Ishikawa (cell line): ENCODE measurements at regions not wholly inside any gene's neighbourhood (a gene's known extent, or its start where the extent isn't known, plus 50 kb on each side); places are given as distances from the start of the nearest gene placed in this dataset.

Experiments
- CEBPB ChIP-seq: IDR thresholded peaks from 2 replicates; pipeline ENCODE4 v1.6.1; 2012
- CREB1 ChIP-seq: IDR thresholded peaks from 2 replicates; pipeline ENCODE4 v1.6.1; 2012; ENCODE audit warnings: low read depth
- EGR1 ChIP-seq: IDR thresholded peaks from 2 replicates; pipeline ENCODE4 v1.6.1; 2012
- EP300 ChIP-seq: IDR thresholded peaks from 2 replicates; pipeline ENCODE4 v1.6.1; 2012; ENCODE audit warnings: borderline replicate concordance
- FOXM1 ChIP-seq: IDR thresholded peaks from 2 replicates; pipeline ENCODE4 v1.6.1; 2012; ENCODE audit warnings: low read depth, borderline replicate concordance
- MAX ChIP-seq: IDR thresholded peaks from 2 replicates; pipeline ENCODE4 v1.6.1; 2012
- NFIC ChIP-seq: IDR thresholded peaks from 2 replicates; pipeline ENCODE4 v1.6.1; 2012
- RAD21 ChIP-seq: IDR thresholded peaks from 2 replicates; pipeline ENCODE4 v1.6.1; 2012; ENCODE audit warnings: low read depth
- TAF1 ChIP-seq: IDR thresholded peaks from 2 replicates; pipeline ENCODE4 v1.6.1; 2012; ENCODE audit warnings: low read depth, mild to moderate bottlenecking
- TCF12 ChIP-seq: IDR thresholded peaks from 2 replicates; pipeline ENCODE4 v1.6.1; 2012; ENCODE audit warnings: low read depth
- TEAD4 ChIP-seq: IDR thresholded peaks from 2 replicates; pipeline ENCODE4 v1.6.1; 2012
- YY1 ChIP-seq: IDR thresholded peaks from 2 replicates; pipeline ENCODE4 v1.6.1; 2012; ENCODE audit warnings: low read depth
- ZBTB7A ChIP-seq: IDR thresholded peaks from 2 replicates; pipeline ENCODE4 v1.6.1; 2012; ENCODE audit warnings: low read depth
- TF ChIP-seq, protein P1 (sequence below): IDR thresholded peaks from 2 replicates; pipeline ENCODE4 v1.6.1; 2012
- TF ChIP-seq, protein P2 (sequence below): IDR thresholded peaks from 2 replicates; pipeline ENCODE4 v1.6.1; 2012; ENCODE audit warnings: low read depth, mild to moderate bottlenecking

DNA sequence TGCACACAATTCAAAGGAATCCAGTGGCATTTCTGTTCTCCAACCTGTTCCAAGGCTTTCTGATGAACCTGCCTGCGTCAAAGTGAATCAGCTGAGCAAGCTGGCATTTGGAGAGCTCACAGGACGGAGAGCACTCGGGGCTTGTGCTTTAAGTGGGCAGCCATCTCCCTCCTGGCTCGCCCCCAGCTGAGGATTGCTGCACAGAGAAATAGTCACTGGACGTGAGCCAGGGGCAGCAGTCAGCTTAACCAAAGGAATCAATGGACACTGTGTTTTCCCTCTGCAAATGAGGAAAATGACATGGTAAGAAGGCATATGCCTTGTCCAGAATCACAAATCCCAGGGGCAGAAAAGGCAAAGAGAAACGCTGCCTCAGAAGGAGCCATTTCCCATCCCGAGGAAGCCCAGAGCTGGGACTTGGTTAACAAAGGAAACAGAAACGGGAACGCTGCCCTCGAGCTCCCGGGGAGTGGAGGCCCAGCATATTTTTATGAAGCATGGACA, 299.4 kb downstream of the ZSWIM6 start:
- no peak for TF ChIP-seq TEAD4
- no peak for TF ChIP-seq CEBPB
- no peak for TF ChIP-seq MAX

- TF ChIP-seq, protein P1, sequence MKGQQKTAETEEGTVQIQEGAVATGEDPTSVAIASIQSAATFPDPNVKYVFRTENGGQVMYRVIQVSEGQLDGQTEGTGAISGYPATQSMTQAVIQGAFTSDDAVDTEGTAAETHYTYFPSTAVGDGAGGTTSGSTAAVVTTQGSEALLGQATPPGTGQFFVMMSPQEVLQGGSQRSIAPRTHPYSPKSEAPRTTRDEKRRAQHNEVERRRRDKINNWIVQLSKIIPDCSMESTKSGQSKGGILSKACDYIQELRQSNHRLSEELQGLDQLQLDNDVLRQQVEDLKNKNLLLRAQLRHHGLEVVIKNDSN: no peak
- TF ChIP-seq TAF1 (no peak), NFIC (no peak), RAD21 (no peak), ZBTB7A (no peak), MAX (no peak), YY1 (no peak), TEAD4 (no peak), TCF12 (no peak), CREB1 (no peak), EGR1 (no peak), CEBPB (no peak), FOXM1 (no peak)
- TF ChIP-seq, protein P2, sequence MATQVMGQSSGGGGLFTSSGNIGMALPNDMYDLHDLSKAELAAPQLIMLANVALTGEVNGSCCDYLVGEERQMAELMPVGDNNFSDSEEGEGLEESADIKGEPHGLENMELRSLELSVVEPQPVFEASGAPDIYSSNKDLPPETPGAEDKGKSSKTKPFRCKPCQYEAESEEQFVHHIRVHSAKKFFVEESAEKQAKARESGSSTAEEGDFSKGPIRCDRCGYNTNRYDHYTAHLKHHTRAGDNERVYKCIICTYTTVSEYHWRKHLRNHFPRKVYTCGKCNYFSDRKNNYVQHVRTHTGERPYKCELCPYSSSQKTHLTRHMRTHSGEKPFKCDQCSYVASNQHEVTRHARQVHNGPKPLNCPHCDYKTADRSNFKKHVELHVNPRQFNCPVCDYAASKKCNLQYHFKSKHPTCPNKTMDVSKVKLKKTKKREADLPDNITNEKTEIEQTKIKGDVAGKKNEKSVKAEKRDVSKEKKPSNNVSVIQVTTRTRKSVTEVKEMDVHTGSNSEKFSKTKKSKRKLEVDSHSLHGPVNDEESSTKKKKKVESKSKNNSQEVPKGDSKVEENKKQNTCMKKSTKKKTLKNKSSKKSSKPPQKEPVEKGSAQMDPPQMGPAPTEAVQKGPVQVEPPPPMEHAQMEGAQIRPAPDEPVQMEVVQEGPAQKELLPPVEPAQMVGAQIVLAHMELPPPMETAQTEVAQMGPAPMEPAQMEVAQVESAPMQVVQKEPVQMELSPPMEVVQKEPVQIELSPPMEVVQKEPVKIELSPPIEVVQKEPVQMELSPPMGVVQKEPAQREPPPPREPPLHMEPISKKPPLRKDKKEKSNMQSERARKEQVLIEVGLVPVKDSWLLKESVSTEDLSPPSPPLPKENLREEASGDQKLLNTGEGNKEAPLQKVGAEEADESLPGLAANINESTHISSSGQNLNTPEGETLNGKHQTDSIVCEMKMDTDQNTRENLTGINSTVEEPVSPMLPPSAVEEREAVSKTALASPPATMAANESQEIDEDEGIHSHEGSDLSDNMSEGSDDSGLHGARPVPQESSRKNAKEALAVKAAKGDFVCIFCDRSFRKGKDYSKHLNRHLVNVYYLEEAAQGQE: no peak
These were observed 300.0 kb downstream of the ZSWIM6 start for GRCh38 chr5:61632064-61632463.

DNA sequence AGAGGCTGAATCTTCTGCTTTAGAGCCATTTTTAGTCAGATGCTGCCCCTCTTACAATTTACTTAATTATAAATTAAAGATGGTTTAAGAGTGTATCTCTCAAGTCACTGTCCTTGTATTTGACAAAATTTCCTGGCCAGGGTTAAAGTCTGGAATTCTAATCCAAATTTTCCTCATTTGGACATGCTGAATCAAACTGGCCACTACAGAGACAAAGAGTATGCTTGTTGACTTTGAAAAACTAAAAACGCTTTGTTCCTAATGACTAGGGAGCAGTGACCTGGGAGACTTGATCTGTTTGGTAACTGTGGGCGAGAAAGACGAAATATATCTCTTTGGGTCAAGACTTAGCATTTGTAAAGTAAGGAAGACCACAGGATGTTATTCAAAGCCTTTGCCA, 303.2 kb downstream of the ZSWIM6 start:
- no peak for TF ChIP-seq TEAD4
- TF ChIP-seq TAF1: no peak
- TF ChIP-seq, protein P1: no peak
- no peak for TF ChIP-seq TCF12
- TF ChIP-seq EGR1: no peak
- TF ChIP-seq EP300: no peak
- TF ChIP-seq, protein P2: no peak
- TF ChIP-seq CREB1: no peak
- TF ChIP-seq NFIC: no peak
- no peak for TF ChIP-seq ZBTB7A
- no peak for TF ChIP-seq YY1
- TF ChIP-seq MAX: no peak

DNA sequence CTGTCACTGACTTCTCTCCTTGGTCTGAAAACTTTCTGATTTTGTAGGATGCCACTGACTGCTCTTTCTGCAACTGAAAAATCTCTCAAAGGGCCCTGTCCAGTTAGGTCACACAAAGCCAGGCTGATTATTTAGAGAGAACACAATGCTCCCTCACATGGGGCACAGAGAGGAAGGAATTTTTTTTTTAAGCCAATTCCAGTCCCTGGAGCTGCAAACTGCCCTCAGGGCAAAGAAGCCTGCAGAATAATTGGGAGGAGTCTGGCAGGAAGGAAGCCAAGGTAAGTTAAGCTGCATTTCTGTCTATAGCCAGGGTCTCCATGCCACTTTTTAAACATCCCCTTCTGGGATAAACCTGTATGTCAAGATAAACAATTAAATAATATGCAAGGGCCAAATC, 305.5 kb downstream of the ZSWIM6 start:
- TF ChIP-seq, protein P2: no peak
- no peak for TF ChIP-seq YY1

DNA sequence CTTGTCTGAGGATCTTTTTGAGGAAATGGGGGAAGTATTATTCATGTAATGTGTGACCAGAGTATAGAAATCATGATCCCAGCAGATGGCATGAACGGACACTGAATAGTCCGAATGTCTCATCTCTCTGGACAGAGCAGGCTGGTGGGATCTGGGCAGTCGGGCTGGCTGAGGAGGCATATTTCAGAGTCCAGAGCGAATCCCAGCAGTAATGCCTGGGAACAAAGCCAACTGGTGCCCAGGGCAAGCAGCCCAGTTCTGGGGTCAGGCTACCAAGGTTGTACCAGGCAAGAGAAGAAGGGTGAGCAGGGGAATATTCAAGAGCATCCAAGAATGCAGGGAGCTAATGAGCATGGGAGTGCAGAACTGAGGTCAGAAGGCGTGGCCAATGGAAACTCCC, 306.4 kb downstream of the ZSWIM6 start:
- TF ChIP-seq TCF12: no peak
- TF ChIP-seq, protein P2: no peak
